HCT116 (cell line): ENCODE measurements at regions not wholly inside any gene's neighbourhood (a gene's known extent, or its start where the extent isn't known, plus 50 kb on each side); places are given as distances from the start of the nearest gene placed in this dataset.

Source experiments
- EGR1 ChIP-seq: IDR thresholded peaks from 2 replicates; pipeline ENCODE4 v1.6.1; 2012; ENCODE audit warnings: low read depth
- ELF1 ChIP-seq: IDR thresholded peaks from 2 replicates; pipeline ENCODE4 v1.6.1; 2012; ENCODE audit warnings: low read depth, borderline replicate concordance
- EZH2 ChIP-seq: fragments of 200-600 bp; sonication (generic); IDR thresholded peaks from 2 replicates; pipeline ENCODE4 v1.6.1; 2017; ENCODE audit warnings: antibody characterized with exemption, mixed run types
- POLR2A ChIP-seq: IDR thresholded peaks from 2 replicates; pipeline ENCODE4 v1.7.0; 2011; ENCODE audit warnings: borderline replicate concordance; ENCODE audit not compliant: insufficient read depth, insufficient read length; ENCODE audit errors: extremely low read depth
- POLR2AphosphoS5 ChIP-seq: IDR thresholded peaks from 2 replicates; pipeline ENCODE4 v1.6.1; 2011; ENCODE audit warnings: mild to moderate bottlenecking, low read depth, low read length, moderate library complexity
- RAD21 ChIP-seq: IDR thresholded peaks from 2 replicates; pipeline ENCODE4 v1.6.1; 2012; ENCODE audit warnings: low read depth, mild to moderate bottlenecking
- SRF ChIP-seq: IDR thresholded peaks from 2 replicates; pipeline ENCODE4 v1.6.1; 2012; ENCODE audit warnings: low read depth
- ZFX ChIP-seq: fragments of 450-650 bp; IDR thresholded peaks from 2 replicates; pipeline ENCODE4 v1.6.1; 2017
- TF ChIP-seq, protein P1 (sequence below), 3 experiments: fragments of 200-600 bp in 1 of 3; sonication (generic) in 1 of 3; IDR thresholded peaks in 2 of 3; conservative IDR thresholded peaks in 1 of 3; 2 replicates each; pipeline ENCODE4 v1.5.1; 2012 to 2017; ENCODE audit warnings: low read depth in 2 of 3, low read length in 2 of 3, antibody characterized with exemption in 1 of 3, borderline replicate concordance in 1 of 3, control low read depth in 1 of 3, mild to moderate bottlenecking in 1 of 3, mixed read lengths in 1 of 3, mixed run types in 1 of 3, moderate library complexity in 1 of 3; ENCODE audit not compliant: insufficient read depth in 1 of 3
- TF ChIP-seq, protein P2 (sequence below): IDR thresholded peaks from 2 replicates; pipeline ENCODE4 v1.6.1; 2011; ENCODE audit warnings: mild to moderate bottlenecking, low read length, moderate library complexity; ENCODE audit not compliant: insufficient replicate concordance; ENCODE audit errors: extremely low read depth
- TF ChIP-seq, protein P3 (sequence below): IDR thresholded peaks from 2 replicates; pipeline ENCODE4 v1.6.1; 2012; ENCODE audit warnings: low read depth
- TF ChIP-seq, protein P4 (sequence below): IDR thresholded peaks from 2 replicates; pipeline ENCODE4 v1.6.1; 2012

DNA sequence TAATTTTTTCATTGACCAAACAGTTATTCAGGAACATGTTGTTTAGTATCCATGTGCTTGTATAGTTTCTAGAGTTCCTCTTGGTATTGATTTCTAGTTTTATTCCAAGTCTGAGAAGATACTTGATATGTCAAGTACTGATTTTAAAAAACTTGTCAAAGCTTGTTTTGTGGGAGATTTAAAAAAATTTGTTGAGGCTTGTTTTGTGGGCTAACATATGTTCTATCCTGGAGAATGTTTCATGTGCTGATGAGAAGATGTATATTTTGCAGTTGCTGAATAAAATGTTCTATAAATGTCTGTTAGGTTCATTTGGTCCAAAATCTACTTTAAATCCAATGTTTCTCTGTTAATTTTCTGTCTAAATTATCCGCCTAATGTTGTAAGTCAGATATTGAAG is 1065.1 kb upstream of the WWC1 start:
- TF ChIP-seq, protein P1, sequence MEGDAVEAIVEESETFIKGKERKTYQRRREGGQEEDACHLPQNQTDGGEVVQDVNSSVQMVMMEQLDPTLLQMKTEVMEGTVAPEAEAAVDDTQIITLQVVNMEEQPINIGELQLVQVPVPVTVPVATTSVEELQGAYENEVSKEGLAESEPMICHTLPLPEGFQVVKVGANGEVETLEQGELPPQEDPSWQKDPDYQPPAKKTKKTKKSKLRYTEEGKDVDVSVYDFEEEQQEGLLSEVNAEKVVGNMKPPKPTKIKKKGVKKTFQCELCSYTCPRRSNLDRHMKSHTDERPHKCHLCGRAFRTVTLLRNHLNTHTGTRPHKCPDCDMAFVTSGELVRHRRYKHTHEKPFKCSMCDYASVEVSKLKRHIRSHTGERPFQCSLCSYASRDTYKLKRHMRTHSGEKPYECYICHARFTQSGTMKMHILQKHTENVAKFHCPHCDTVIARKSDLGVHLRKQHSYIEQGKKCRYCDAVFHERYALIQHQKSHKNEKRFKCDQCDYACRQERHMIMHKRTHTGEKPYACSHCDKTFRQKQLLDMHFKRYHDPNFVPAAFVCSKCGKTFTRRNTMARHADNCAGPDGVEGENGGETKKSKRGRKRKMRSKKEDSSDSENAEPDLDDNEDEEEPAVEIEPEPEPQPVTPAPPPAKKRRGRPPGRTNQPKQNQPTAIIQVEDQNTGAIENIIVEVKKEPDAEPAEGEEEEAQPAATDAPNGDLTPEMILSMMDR (IDR thresholded peaks at IDR 0.05 in 2 of 3, conservative IDR thresholded peaks at IDR 0.05 in 1 of 3; ENCODE audit: borderline replicate concordance in 1 of 3, insufficient read depth in 1 of 3, low read depth in 2 of 3, low read length in 2 of 3): no peak
- TF ChIP-seq EZH2: no peak
- no peak for TF ChIP-seq ELF1
- TF ChIP-seq, protein P2, sequence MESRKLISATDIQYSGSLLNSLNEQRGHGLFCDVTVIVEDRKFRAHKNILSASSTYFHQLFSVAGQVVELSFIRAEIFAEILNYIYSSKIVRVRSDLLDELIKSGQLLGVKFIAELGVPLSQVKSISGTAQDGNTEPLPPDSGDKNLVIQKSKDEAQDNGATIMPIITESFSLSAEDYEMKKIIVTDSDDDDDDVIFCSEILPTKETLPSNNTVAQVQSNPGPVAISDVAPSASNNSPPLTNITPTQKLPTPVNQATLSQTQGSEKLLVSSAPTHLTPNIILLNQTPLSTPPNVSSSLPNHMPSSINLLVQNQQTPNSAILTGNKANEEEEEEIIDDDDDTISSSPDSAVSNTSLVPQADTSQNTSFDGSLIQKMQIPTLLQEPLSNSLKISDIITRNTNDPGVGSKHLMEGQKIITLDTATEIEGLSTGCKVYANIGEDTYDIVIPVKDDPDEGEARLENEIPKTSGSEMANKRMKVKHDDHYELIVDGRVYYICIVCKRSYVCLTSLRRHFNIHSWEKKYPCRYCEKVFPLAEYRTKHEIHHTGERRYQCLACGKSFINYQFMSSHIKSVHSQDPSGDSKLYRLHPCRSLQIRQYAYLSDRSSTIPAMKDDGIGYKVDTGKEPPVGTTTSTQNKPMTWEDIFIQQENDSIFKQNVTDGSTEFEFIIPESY: no peak
- no peak for TF ChIP-seq POLR2AphosphoS5
- no peak for TF ChIP-seq POLR2A
- TF ChIP-seq EGR1: no peak
- TF ChIP-seq, protein P3, sequence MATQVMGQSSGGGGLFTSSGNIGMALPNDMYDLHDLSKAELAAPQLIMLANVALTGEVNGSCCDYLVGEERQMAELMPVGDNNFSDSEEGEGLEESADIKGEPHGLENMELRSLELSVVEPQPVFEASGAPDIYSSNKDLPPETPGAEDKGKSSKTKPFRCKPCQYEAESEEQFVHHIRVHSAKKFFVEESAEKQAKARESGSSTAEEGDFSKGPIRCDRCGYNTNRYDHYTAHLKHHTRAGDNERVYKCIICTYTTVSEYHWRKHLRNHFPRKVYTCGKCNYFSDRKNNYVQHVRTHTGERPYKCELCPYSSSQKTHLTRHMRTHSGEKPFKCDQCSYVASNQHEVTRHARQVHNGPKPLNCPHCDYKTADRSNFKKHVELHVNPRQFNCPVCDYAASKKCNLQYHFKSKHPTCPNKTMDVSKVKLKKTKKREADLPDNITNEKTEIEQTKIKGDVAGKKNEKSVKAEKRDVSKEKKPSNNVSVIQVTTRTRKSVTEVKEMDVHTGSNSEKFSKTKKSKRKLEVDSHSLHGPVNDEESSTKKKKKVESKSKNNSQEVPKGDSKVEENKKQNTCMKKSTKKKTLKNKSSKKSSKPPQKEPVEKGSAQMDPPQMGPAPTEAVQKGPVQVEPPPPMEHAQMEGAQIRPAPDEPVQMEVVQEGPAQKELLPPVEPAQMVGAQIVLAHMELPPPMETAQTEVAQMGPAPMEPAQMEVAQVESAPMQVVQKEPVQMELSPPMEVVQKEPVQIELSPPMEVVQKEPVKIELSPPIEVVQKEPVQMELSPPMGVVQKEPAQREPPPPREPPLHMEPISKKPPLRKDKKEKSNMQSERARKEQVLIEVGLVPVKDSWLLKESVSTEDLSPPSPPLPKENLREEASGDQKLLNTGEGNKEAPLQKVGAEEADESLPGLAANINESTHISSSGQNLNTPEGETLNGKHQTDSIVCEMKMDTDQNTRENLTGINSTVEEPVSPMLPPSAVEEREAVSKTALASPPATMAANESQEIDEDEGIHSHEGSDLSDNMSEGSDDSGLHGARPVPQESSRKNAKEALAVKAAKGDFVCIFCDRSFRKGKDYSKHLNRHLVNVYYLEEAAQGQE: no peak
- no peak for TF ChIP-seq ZFX
- no peak for TF ChIP-seq SRF
- TF ChIP-seq RAD21: no peak
- TF ChIP-seq, protein P4, sequence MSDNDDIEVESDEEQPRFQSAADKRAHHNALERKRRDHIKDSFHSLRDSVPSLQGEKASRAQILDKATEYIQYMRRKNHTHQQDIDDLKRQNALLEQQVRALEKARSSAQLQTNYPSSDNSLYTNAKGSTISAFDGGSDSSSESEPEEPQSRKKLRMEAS: no peak
